SW 1271 (cell line): ENCODE measurements at regions not wholly inside any gene's neighbourhood (a gene's known extent, or its start where the extent isn't known, plus 50 kb on each side); places are given as distances from the start of the nearest gene placed in this dataset.

Source experiments
- DNase-seq, 2 experiments: peaks; one replicate each; lab custom pipeline; 2025; lab: John Stamatoyannopoulos, UW

DNA sequence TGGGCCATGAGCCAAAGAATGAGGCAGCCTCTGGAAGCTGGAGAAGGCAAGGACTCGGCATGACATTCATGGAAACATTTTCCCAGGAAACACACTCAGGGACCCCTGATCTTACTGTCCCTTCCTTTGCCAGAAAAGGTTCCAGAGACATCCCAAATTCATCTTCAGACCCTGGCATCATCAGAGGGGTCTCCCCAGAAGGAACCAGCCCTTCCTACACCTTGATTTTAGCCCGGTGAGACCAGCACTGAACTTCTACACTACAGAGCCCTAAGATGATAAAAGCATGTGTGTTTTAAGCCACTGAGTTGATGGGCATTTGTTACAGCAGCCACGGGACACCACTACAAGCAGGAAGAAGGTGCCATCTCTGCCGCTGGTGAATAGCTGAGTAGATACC lies 262.3 kb downstream of the C16orf95 start:
- DNase-seq, result no peak

GRCh38 chr16:87056083-87056482 lies 261.1 kb downstream of the C16orf95 start:
- no peak for DNase-seq

- no peak for DNase-seq
Measured at GRCh38 chr16:87056551-87056950, 260.6 kb downstream of the C16orf95 start.

DNA sequence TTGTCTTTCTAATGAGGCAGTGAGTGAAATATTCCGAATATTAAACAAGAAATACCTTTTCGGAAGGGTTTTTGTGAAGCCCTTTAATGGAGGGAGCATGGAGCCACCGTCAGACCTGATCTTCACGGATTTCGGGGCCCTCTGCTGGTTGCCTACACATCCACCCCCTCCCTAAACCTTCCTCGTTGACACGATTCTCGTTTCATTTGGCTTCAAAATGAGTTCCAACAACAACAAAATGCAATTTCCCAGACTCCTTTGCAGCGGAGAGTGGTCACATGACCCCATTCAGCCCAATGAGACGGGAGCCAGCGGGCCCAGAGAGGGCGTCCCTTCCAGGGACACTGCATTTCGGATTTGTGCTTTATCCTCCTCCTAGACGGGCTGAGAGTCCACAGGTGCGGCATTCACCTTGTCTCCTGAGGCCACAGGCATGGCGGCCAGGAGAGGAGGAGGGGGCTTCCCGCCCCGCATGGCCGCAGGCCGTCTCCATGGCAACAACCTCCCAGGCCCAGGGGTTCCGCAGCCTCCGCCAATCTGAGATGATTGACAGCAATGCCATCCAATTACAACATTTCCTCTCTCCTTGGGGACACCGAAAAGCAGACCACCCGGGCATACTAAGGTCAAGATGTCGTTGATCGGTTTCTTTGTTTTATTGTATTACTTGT lies 259.8 kb downstream of the C16orf95 start:
- no peak for DNase-seq

DNA sequence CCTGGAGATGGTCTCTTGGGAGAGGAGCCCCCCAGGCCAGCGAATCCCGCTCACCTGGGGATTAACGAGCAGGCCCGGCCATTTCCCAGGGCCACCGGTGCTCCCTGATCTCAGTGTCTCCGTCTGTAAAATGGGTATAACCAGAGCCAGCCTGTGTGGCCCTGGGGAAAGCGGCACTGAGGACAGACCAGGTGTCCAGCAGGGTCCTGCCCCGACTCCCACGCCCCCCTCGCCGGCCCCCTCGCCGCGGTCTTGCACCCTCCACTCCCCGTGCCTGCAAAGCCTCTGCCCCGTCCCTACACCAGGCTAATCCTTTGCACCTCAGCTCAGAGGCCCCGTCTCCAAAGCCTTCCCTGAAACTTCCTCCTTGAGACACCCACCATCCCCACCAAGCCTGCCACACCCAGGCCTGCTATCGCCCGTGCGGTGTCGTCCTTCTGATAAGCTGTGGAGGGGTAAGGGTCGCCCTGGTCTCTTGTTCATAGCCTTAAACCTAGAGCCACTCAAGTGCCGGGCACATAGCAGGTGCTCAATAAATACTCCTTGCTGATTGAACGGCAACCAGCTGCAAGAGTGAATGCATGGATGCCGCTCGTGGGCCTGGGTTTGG lies 259.1 kb downstream of the C16orf95 start:
- DNase-seq, result no peak

DNA sequence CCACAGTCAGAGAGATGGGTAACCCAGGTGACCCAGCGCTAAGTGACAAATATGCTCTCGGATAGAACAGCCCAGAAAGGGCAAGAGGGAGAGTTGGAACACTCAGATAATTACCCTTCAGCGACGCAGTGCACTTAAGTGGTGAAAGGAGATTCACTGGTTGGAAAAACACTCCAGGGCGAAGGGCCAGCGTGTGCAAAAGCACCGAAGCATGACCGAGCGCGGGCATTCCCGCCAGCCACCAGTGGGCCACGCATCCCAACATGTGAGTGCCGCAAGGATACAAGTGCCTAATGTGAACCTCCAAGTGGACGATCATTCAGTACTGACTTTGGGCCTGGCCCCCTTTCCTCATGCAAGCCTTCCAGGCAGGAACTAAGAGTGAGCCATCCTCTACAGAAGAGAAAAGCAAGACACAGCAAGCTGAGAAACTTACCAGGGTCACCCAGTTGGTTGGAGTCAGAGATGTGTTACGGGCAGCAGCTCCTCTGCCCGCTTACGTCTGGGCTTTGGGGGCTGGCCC lies 258.4 kb downstream of the C16orf95 start:
- DNase-seq, result no peak

DNA sequence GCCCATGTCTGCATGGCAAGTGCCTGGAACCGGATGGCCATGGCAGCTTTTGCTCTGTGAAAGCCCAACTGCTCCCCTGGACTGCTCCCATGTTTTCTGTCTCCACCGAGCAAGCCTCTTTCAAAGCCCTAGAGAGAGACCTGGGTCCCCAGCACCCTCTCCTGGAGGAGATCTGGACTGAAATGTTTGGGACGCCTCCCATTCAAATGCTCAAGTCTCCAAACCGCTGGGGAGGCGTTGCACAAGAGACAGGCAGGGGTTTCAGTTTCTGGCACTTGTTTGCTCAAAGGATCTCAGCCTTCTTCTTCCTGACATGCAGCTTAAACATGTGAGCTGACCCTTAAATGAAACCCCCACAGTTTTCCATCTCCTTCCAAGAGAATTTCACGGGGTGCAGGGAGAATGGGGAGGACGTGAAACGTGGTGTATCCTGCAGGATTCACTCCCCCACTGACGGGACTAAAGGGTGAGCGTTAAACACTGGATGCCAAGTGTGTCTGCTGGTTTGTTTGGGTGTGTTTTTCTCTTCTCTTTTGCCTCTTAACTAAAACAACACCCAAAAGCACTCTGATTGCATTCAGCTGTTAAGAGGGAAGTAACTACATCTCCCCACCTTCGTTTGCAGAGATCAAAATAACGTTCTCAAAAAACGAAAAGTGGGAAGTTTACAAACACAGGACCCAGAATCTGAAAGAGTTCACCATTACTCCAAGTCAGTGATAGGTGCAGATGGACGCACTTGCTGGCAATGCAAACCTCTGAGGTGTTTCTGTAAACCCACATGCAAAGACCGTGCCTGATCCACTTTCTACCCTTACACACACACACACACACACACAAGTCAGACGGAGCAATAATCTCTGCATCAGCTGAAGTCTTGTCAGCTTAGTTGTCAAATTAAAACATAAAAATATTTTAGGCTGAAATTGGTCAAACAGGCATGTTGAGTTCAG lies 256.9 kb downstream of the C16orf95 start:
- no peak for DNase-seq

DNA sequence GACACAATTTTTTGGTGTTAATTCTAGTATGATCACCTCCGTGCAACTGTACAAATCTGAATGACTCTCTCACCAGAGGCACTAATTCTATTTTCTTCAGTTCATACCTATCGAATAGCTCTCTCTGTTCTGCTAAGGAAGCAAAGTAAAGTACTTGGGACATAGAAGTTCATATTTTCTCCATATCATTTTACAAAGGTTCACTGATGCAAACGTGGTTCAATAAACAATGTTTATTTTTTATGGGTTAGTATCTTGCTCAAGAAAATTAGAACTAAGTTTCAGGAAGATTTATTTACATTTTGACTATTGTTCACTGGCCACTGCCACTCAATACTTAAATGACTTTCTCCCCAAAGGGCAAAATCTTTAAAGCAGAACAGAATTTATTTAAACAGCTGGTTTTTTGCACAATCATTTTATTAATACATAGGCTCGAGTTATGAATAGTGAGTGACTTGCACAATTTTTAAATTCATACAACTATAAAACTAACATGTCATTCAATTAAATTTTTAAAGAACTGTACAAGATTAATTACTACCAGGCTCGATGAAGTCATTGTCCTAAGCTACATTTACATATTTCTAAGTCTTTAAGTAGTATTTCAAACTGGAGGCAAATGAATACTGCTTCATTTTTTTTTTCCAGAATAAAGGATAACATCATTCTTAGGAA lies 255.8 kb downstream of the C16orf95 start:
- no peak for DNase-seq

GRCh38 chr16:87062569-87063442 lies 254.4 kb downstream of the C16orf95 start:
- DNase-seq, result peak in 1 of 2 experiments; percentile 44

- no peak for DNase-seq
Measured at GRCh38 chr16:87063543-87063942, 253.6 kb downstream of the C16orf95 start.

DNA sequence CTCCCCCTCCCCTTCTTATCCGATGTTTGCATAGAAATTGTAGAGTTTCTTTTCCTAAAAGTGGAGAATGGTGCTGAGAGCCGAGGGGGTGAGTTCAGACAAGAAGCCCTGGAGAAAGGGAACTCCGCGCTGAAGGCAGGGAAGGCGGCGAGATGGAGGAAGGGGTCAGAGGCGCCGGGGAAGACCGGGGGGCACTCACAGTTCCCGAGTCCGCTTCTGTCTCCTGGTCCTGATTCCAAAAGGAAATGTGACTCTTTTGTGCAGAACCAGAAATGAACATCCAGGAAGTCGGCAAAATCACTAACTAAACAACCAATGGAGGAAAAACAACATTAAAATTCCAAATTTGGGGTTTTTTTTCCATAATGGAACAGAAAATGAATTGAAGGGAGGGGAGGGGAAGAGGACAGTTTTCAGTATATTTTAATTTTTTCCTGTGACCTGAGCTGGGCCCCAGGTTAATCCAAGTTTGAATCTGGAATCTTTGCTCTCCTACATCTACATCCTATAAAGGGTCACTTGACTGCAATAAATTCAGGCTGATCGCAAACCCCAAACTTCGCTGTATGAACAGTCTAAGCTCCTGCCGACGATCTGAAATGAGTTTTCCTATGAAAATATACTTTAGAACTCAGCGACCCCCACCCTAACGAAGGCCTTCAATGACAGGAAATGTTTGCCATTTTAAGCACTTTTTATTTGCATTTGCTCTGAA lies 252.3 kb downstream of the C16orf95 start:
- no peak for DNase-seq

DNA sequence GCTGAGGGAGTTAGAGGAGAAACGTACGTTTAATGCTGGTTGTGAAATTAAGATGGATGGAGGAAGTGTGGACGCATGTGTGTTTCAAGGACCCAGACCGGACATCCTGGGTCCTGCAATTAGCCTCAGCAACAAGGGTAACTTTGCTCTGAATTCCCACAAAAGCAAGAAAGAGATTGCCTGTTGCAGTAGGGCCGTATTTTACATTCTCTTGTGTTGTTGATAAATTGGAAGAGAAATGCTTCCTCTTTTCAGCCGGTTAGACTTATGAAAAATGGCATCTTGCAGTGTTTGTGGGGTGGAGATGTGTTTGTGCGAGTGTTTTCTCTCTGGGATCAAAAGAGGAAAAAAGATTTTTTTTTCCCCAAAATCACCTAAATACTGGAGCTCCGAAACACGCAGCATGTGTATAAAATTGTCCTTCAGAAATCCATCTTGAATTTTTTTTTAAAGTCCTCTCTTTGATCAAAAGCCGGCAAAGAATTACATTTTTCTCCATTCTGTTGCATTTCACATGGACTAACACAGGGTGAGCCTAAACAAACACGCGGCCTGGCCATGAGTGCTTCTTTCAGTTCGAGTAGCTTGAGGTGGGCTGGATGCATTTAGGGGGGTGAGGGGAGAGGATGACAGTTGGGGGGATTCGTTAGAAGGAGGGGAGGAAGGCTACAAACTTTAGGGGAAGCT lies 251.6 kb downstream of the C16orf95 start:
- no peak for DNase-seq

- no peak for DNase-seq
Measured at GRCh38 chr16:87066133-87067002, 250.8 kb downstream of the C16orf95 start.

- DNase-seq, result no peak
Measured at GRCh38 chr16:87067003-87067556, 250.1 kb downstream of the C16orf95 start.

GRCh38 chr16:87067836-87068761 lies 249.1 kb downstream of the C16orf95 start:
- DNase-seq, result no peak

GRCh38 chr16:87068762-87069150 lies 248.4 kb downstream of the C16orf95 start:
- DNase-seq, result no peak

- DNase-seq, result no peak
Measured at GRCh38 chr16:87070657-87071056, 246.5 kb downstream of the C16orf95 start.
